ENCODE measurements at regions not wholly inside any gene's neighbourhood (a gene's known extent, or its start where the extent isn't known, plus 50 kb on each side); places are given as distances from the start of the nearest gene placed in this dataset.

DNA sequence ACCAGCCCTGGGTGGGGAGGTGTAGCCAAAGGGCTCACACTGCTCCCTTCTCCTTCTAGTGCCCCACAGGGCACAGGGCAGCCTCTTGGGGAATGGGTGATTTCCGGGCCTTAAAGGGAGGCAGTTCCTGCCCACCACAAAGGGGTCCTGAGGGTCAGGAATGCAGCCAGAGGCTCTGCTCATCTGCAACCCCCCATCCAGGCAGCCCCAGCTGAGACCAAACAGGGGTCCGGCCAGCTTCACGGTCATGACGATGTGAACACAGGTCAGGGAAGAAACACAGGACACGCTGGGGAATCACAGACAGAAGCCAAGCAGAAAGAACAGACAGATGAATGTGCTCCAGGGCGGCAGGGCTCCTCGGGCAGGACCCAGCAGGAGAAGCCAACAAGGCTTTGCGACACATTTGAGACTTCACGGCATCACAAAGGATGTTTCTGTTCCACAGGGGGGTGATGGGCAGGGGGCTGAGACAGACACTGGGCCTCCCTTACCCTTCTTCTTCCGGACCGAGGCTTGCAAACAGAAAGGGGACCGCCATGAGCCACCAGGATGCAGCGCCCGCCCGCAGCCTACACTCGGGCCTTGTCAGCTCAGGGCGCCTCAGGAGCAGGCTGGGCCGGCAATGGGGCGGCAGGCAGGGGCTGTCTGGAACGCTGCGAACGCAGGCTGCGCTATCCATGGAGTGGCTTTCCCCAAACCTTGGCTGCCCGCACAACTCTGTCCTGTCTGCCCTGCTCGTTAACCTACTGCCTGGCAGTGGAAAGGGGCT is 101.9 kb downstream of the CTTN start:
- CTCF ChIA-PET: no interaction called here
- no TSS peak for BruUV-seq (replicated peaks)
- TF ChIP-seq, protein P1, sequence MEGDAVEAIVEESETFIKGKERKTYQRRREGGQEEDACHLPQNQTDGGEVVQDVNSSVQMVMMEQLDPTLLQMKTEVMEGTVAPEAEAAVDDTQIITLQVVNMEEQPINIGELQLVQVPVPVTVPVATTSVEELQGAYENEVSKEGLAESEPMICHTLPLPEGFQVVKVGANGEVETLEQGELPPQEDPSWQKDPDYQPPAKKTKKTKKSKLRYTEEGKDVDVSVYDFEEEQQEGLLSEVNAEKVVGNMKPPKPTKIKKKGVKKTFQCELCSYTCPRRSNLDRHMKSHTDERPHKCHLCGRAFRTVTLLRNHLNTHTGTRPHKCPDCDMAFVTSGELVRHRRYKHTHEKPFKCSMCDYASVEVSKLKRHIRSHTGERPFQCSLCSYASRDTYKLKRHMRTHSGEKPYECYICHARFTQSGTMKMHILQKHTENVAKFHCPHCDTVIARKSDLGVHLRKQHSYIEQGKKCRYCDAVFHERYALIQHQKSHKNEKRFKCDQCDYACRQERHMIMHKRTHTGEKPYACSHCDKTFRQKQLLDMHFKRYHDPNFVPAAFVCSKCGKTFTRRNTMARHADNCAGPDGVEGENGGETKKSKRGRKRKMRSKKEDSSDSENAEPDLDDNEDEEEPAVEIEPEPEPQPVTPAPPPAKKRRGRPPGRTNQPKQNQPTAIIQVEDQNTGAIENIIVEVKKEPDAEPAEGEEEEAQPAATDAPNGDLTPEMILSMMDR (IDR thresholded peaks at IDR 0.05; ENCODE audit: unreplicated experiment): no peak
- Mint-ChIP-seq H3K36me3 (ENCODE audit: insufficient read depth, unreplicated experiment) (peaks cover 5% of the 10 kb centered on the region), H3K27me3 (ENCODE audit: unreplicated experiment) (no peaks in the 10 kb centered on the region), H3K4me3 (ENCODE audit: low read depth, unreplicated experiment) (no peak overlapping the region), H3K4me1 (ENCODE audit: low read depth, unreplicated experiment) (no peaks in the 10 kb centered on the region), H3K9me3 (ENCODE audit: low read depth, unreplicated experiment) (no peaks in the 10 kb centered on the region), H3K27ac (ENCODE audit: unreplicated experiment) (no peak overlapping the region)
- intact Hi-C loops (cut with micrococcal nuclease; ENCODE audit: unreplicated experiment): no loop called here
- DNase-seq: no peak

DNA sequence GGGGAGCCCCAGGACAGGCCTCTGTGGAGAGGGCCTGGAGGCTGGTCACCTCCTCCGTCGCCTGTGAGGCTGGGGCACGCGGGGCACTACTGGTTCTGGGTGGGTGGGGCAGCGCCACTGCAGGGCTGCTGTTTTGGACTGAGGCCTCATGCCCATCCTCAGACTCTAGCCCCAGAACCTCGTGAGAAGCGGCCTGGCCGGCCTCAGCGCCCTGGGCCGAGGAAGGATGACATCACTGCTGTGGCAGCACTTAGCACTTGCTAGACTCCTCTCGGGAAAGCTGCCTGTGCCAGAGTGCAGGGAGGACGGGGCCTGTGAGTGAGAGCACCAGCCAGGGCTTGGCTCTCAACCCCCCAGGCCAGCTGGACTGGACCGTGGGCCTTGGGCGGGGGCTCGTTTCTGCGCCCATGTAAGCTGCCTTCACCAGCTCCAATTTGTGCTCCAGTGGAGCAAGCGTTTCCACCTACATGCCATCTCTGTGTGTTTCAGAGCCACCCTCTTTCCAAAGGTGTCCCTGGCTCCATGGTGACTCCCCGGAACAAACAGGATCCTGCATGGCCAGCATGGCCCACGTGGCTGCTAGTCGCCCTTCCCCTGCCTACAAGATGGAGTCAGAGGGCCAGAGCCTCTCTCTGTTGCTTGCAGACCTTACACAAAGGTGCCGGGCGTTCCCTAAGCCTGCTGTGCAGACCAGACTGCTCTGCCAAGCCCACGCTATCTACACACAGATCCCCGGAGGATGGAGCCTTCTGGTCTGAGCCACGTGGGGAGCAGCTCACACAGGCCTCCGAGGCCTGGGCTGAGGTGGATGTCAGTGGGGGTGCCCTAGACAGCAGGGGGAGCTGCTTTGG is 102.9 kb downstream of the CTTN start:
- no peak overlapping the region for H3K27ac Mint-ChIP-seq (ENCODE audit: unreplicated experiment)
- BruUV-seq (replicated peaks): no TSS peak
- H3K9me3 Mint-ChIP-seq (ENCODE audit: low read depth, unreplicated experiment): no peaks in the 10 kb centered on the region
- TF ChIP-seq, protein P1 (IDR thresholded peaks at IDR 0.05; ENCODE audit: unreplicated experiment): no peak
- H3K27me3 Mint-ChIP-seq (ENCODE audit: unreplicated experiment): no peaks in the 10 kb centered on the region
- intact Hi-C loops (cut with micrococcal nuclease; ENCODE audit: unreplicated experiment): no loop called here
- peaks cover 5% of the 10 kb centered on the region for H3K36me3 Mint-ChIP-seq (ENCODE audit: insufficient read depth, unreplicated experiment)
- H3K4me3 Mint-ChIP-seq (ENCODE audit: low read depth, unreplicated experiment): no peak overlapping the region
- no peaks in the 10 kb centered on the region for H3K4me1 Mint-ChIP-seq (ENCODE audit: low read depth, unreplicated experiment)
- no peak for DNase-seq
- CTCF ChIA-PET: no interaction called here

DNA sequence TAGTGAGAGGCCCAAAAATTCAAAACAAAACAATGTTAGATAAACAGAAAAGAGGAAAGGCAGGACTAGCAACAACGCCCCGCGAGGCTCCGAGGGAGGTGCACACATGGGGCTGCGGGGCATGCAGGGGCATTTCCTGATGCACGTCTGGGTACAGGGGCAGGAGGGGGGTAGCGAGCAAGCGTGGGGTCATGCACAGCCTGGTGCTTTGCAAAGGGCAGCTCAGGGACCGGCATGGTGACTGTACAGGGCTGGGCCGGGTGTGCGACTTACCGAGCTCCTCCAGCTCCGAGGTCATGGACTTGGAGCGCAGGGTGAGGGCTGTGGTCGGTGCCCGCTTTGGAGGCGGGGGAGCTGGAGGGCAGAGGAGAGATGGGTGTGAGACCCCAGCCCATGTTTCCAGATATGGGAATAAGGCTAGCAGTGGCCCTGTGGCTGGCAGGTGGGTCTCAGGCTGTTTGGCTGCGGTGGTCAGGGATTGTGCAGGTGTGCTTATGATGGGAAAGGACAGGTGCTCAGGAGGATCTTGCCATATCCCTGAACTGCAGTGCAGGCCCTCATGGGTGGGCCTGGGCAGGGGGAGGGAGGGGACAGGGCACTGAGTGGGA is 103.7 kb downstream of the CTTN start:
- H3K4me1 Mint-ChIP-seq (ENCODE audit: low read depth, unreplicated experiment): no peaks in the 10 kb centered on the region
- intact Hi-C loops (cut with micrococcal nuclease; ENCODE audit: unreplicated experiment): no loop called here
- no TSS peak for BruUV-seq (replicated peaks)
- no peak for DNase-seq
- no peak overlapping the region for H3K27ac Mint-ChIP-seq (ENCODE audit: unreplicated experiment)
- H3K36me3 Mint-ChIP-seq (ENCODE audit: insufficient read depth, unreplicated experiment): peaks cover 5% of the 10 kb centered on the region
- CTCF ChIA-PET: no interaction called here
- H3K27me3 Mint-ChIP-seq (ENCODE audit: unreplicated experiment): no peaks in the 10 kb centered on the region
- TF ChIP-seq, protein P1 (IDR thresholded peaks at IDR 0.05; ENCODE audit: unreplicated experiment): no peak
- H3K9me3 Mint-ChIP-seq (ENCODE audit: low read depth, unreplicated experiment): no peaks in the 10 kb centered on the region
- H3K4me3 Mint-ChIP-seq (ENCODE audit: low read depth, unreplicated experiment): no peak overlapping the region

DNA sequence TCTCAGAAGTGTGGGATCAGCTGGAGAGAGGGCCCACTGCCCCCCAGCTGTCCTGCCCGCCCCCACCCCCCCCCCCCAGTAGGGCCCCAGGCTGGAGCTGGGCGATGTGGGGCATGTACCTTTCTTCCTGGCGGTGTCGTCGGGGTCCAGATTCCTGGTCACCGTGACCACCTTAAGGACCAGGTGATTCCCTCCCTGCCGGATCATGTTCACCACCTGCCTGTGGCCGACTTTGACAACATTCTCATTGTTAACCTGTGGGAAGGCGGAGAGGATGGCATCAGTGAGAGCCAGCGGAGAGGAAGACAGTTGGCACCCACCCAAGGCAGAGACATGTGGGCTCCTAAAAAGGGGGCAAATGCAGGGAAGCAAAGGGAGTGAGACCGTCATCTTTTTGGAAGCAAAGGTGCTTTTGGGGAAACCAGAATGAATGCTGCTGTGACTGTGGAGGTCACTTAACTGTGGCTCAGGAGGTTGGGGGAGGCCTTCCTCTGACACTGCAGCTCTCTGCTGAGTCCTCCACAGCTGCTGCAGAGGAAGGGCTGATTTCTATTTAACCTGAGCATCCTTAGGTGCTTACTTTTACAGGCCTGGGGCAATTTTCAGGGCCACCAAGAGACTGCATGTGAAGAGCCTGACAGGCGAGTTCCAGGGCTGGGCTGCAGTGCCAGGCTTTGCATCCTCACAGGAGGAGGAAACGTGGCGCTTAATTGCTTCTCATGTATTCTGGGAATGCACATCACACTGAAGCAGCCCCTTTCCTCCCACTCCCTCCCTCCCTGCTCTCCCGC is 104.5 kb downstream of the CTTN start:
- DNase-seq: no peak
- BruUV-seq (replicated peaks): no TSS peak
- Mint-ChIP-seq H3K9me3 (ENCODE audit: low read depth, unreplicated experiment) (no peaks in the 10 kb centered on the region), H3K36me3 (ENCODE audit: insufficient read depth, unreplicated experiment) (peaks cover 5% of the 10 kb centered on the region), H3K4me1 (ENCODE audit: low read depth, unreplicated experiment) (no peaks in the 10 kb centered on the region), H3K4me3 (ENCODE audit: low read depth, unreplicated experiment) (no peak overlapping the region), H3K27me3 (ENCODE audit: unreplicated experiment) (no peaks in the 10 kb centered on the region), H3K27ac (ENCODE audit: unreplicated experiment) (no peak overlapping the region)
- intact Hi-C loops (cut with micrococcal nuclease; ENCODE audit: unreplicated experiment): no loop called here
- TF ChIP-seq, protein P1 (IDR thresholded peaks at IDR 0.05; ENCODE audit: unreplicated experiment): no peak
- CTCF ChIA-PET: no interaction called here

All from Calu3 (cell line).